ENCODE measurements at regions not wholly inside any gene's neighbourhood (a gene's known extent, or its start where the extent isn't known, plus 50 kb on each side); places are given as distances from the start of the nearest gene placed in this dataset.

GRCh38 chr12:33757701-33758100, 264.6 kb upstream of the ALG10 start:
- Histone ChIP-seq H3K79me2 (ENCODE audit: insufficient read depth, low read length) (no peaks in the 10 kb centered on the region), H4K20me1 (ENCODE audit: insufficient read depth) (no peaks in the 10 kb centered on the region), H3K4me2 (ENCODE audit: low read length) (no peak overlapping the region), H3K36me3 (ENCODE audit: control insufficient read depth in 1 of 2, insufficient read depth in 2 of 2, low read length in 2 of 2) (no peaks in the 10 kb centered on the region), H3K9me2 (ENCODE audit: insufficient read depth) (no peaks in the 10 kb centered on the region), H3K9me3 (ENCODE audit: control insufficient read depth in 1 of 2, insufficient read depth in 1 of 2, low read depth in 1 of 2, low read length in 2 of 2) (peaks cover 12 to 18% of the 10 kb centered on the region in 2 experiments; a peak in 2 of 4 replicates), H3K4me3 (replicated peaks in 1 of 2; ENCODE audit: low read depth in 1 of 2, low read length in 2 of 2) (no peak overlapping the region), H3K4me1 (ENCODE audit: control insufficient read depth in 1 of 2, insufficient read depth in 2 of 2, low read length in 2 of 2) (no peaks in the 10 kb centered on the region), H3K27me3 (ENCODE audit: insufficient read depth, low read length) (no peaks in the 10 kb centered on the region), H3K27ac (ENCODE audit: low read depth, low read length) (no peak overlapping the region), H3K9ac (ENCODE audit: low read length) (no peak overlapping the region), H2AFZ (ENCODE audit: low read depth, low read length, poor library complexity, severe bottlenecking) (no peak overlapping the region)
- no peak for TF ChIP-seq SIN3A (IDR thresholded peaks at IDR 0.05; ENCODE audit: low read depth)
- no peak for TF ChIP-seq ATF3 (IDR thresholded peaks at IDR 0.05)
- no peak for TF ChIP-seq ZNF274 (IDR thresholded peaks at IDR 0.05; ENCODE audit: low read depth, low read length)
- TF ChIP-seq, protein P1, sequence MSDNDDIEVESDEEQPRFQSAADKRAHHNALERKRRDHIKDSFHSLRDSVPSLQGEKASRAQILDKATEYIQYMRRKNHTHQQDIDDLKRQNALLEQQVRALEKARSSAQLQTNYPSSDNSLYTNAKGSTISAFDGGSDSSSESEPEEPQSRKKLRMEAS (IDR thresholded peaks at IDR 0.05): no peak
- TF ChIP-seq EZH2 (IDR thresholded peaks at IDR 0.05): no peak
- TF ChIP-seq CEBPB (IDR thresholded peaks at IDR 0.05; ENCODE audit: low read depth): no peak
- no peak for TF ChIP-seq RAD21 (IDR thresholded peaks at IDR 0.05; ENCODE audit: low read depth)
- TF ChIP-seq TCF7L2 (IDR thresholded peaks at IDR 0.05; ENCODE audit: borderline replicate concordance, extremely low read depth, insufficient read depth, insufficient read length): no peak
- no peak for TF ChIP-seq POLR2A (IDR thresholded peaks at IDR 0.05; ENCODE audit: borderline replicate concordance, extremely low read depth, insufficient read depth, insufficient read length)
- no peak for TF ChIP-seq CBX3 (IDR thresholded peaks at IDR 0.05; ENCODE audit: low read depth)
- no peak for TF ChIP-seq FOSL1 (IDR thresholded peaks at IDR 0.05; ENCODE audit: low read depth)
- no peak for TF ChIP-seq POLR2AphosphoS5 (IDR thresholded peaks at IDR 0.05; ENCODE audit: low read depth, low read length)
- TF ChIP-seq ELF1 (IDR thresholded peaks at IDR 0.05; ENCODE audit: borderline replicate concordance, low read depth): no peak
- no peak for TF ChIP-seq CTCF (IDR thresholded peaks at IDR 0.05 in 2 of 3, conservative IDR thresholded peaks at IDR 0.05 in 1 of 3; ENCODE audit: borderline replicate concordance in 1 of 3, insufficient read depth in 1 of 3, low read depth in 2 of 3, low read length in 2 of 3)
- no peak for TF ChIP-seq EZH2phosphoT487 (IDR thresholded peaks at IDR 0.05; ENCODE audit: borderline replicate concordance)
- TF ChIP-seq EGR1 (IDR thresholded peaks at IDR 0.05; ENCODE audit: low read depth): no peak
- TF ChIP-seq SRF (IDR thresholded peaks at IDR 0.05; ENCODE audit: low read depth): no peak
- ChIA-PET CTCF (no interaction called here), POLR2A (no interaction called here), RAD21 (ENCODE audit: low non-redundant PET in 1 of 2, low total read pairs in 2 of 2, uncharacterized antibody in 2 of 2, unreplicated experiment in 2 of 2) (no interaction called here)
- intact Hi-C loops (cut with micrococcal nuclease): no loop called here
- no TSS peak for BruUV-seq (replicated peaks)
- no peak for ATAC-seq
- DNase-seq (ENCODE audit: low read depth, low spot score): no peak

Measured in HCT116 (cell line).